ENCODE measurements at regions not wholly inside any gene's neighbourhood (a gene's known extent, or its start where the extent isn't known, plus 50 kb on each side); places are given as distances from the start of the nearest gene placed in this dataset.

DNA sequence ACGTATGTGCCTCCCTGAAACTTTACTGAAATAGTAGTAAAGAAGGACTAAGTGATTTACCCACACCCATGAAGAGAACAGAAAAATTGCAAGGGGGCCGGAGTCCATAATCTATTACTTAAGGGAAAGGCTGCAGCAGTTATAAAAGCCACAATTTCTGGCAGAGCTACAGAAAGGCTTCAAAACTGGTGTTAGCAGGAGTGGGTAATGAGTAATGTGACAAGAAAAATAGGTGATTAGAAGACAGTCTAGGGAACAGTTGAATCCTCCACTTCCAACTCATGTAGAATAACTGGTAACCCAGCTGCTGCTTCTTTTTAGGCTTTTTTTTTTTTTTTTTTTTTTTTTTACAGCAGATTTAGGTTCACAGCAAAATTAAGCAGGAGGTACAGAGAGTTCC is 413.3 kb downstream of the SFMBT2 start:
- no CpG with 5 or more reads among the region's 2 CpGs for WGBS (ENCODE audit: insufficient coverage)
- no peak overlapping the region for H3K27ac ChIP-seq (ENCODE audit: insufficient read depth in 1 of 2, low read depth in 1 of 2, low read length in 2 of 2, poor library complexity in 1 of 2, severe bottlenecking in 2 of 2)
- no peak for DNase-seq
- no peaks in the 10 kb centered on the region for H3K36me3 ChIP-seq (ENCODE audit: control insufficient read depth in 4 of 4, insufficient read depth in 4 of 4, low read length in 3 of 4)
- H3K9me3 ChIP-seq (ENCODE audit: control extremely low read depth in 1 of 5, control insufficient read depth in 4 of 5, insufficient read depth in 2 of 5, low read depth in 1 of 5, low read length in 4 of 5): peaks cover 0 to 2% (median 0%) of the 10 kb centered on the region in 5 experiments
- ChIA-PET POLR2A (no interaction called here), CTCF (no interaction called here)
- H3K4me3 ChIP-seq (ENCODE audit: control insufficient read depth in 1 of 7, extremely low read depth in 1 of 7, insufficient read depth in 4 of 7, low read depth in 2 of 7, low read length in 6 of 7): no peak overlapping the region
- no peaks in the 10 kb centered on the region for H3K27me3 ChIP-seq (replicated peaks in 2 of 5; ENCODE audit: control insufficient read depth in 4 of 5, insufficient read depth in 5 of 5, low read length in 4 of 5)
- H3K4me1 ChIP-seq (ENCODE audit: control extremely low read depth in 1 of 4, control insufficient read depth in 4 of 4, insufficient read depth in 4 of 4, low read length in 3 of 4): peaks cover 0 to 4% (median 1%) of the 10 kb centered on the region in 4 experiments

DNA sequence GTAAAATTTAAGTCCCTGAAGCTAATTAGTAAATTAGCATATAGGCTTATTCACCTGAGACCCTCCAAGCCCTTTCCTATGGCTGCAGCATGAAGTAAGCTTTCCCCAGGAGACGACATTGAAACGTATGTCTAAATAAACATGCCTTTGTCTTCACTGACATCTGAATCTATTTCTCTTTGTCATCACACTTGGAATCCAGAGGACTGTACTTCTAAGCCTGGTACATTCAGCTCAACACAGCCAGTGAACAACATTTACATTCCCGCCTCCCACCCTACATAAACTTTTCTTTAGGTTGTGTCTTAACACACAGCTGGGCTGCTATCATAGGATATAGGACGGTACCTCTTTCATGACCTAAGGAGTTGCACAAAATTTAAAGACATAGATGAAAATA is 414.4 kb downstream of the SFMBT2 start:
- POLR2A ChIA-PET: no interaction called here
- H3K36me3 ChIP-seq (ENCODE audit: control insufficient read depth in 4 of 4, insufficient read depth in 4 of 4, low read length in 3 of 4): no peaks in the 10 kb centered on the region
- no peak overlapping the region for H3K27ac ChIP-seq (ENCODE audit: insufficient read depth in 1 of 2, low read depth in 1 of 2, low read length in 2 of 2, poor library complexity in 1 of 2, severe bottlenecking in 2 of 2)
- no peaks in the 10 kb centered on the region for H3K27me3 ChIP-seq (replicated peaks in 2 of 5; ENCODE audit: control insufficient read depth in 4 of 5, insufficient read depth in 5 of 5, low read length in 4 of 5)
- WGBS (ENCODE audit: insufficient coverage): 77% methylated on average over 3 of the region's 4 CpGs
- no peak for DNase-seq
- no peak overlapping the region for H3K4me3 ChIP-seq (ENCODE audit: control insufficient read depth in 1 of 7, extremely low read depth in 1 of 7, insufficient read depth in 4 of 7, low read depth in 2 of 7, low read length in 6 of 7)
- peaks cover under 1 to 6% (median 2%) of the 10 kb centered on the region in 4 experiments for H3K4me1 ChIP-seq (ENCODE audit: control extremely low read depth in 1 of 4, control insufficient read depth in 4 of 4, insufficient read depth in 4 of 4, low read length in 3 of 4)
- CTCF ChIA-PET: interaction anchor here (1.2 to 1.7 kb wide), 2 partner anchors 14 to 80 kb away, joined by 3 read pairs; no protein-coding TSS in a partner anchor
- peaks cover 0 to 2% (median 0%) of the 10 kb centered on the region in 5 experiments for H3K9me3 ChIP-seq (ENCODE audit: control extremely low read depth in 1 of 5, control insufficient read depth in 4 of 5, insufficient read depth in 2 of 5, low read depth in 1 of 5, low read length in 4 of 5)

DNA sequence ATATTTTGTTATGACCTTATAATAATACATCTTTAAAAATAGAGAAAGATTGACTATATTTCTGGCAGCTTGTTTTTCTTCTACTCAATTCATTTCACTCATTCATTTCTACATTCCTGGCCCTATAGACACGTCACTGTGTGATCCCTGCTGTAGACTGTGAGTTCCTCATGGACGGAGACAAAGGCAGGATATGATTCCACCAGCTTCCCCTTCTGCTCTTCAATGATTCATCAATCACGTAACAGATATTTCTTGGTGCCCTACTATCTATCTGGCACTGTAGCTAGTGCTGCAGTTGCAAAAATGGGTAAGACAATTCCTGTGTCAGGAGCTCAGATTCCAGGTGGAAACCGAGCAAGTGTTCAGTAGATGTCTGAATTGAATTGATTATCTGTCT is 415.0 kb downstream of the SFMBT2 start:
- CTCF ChIA-PET: interaction anchor here (1.0 to 1.7 kb wide), 3 partner anchors 14 to 80 kb away, joined by 3 read pairs; no protein-coding TSS in a partner anchor

DNA sequence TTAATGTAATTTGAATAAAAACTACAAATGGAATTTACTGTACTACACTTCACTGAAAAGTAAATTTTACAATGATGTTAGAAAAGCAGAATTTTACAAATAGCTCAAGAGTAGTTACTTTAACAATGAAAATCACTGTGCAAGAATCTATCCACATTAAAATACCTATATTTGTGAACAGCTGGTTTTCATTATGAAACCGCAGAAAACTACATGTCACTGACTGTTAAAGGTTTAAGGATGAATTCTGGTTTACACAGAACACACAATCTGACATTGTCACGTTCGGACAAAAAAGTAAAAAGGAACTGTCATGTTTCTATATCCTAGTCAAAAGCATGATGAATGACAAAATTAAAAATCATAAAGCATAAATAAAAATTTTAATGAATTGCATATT is 415.3 kb upstream of the PRKCQ start:
- 86% methylated on average over 1 of the region's 3 CpGs for WGBS (ENCODE audit: insufficient coverage)
- Histone ChIP-seq H3K4me3 (ENCODE audit: control insufficient read depth in 1 of 7, extremely low read depth in 1 of 7, insufficient read depth in 4 of 7, low read depth in 2 of 7, low read length in 6 of 7) (no peak overlapping the region), H3K27ac (ENCODE audit: insufficient read depth in 1 of 2, low read depth in 1 of 2, low read length in 2 of 2, poor library complexity in 1 of 2, severe bottlenecking in 2 of 2) (no peak overlapping the region), H3K4me1 (ENCODE audit: control extremely low read depth in 1 of 4, control insufficient read depth in 4 of 4, insufficient read depth in 4 of 4, low read length in 3 of 4) (peaks cover 3 to 17% (median 10%) of the 10 kb centered on the region in 4 experiments), H3K9me3 (ENCODE audit: control extremely low read depth in 1 of 5, control insufficient read depth in 4 of 5, insufficient read depth in 2 of 5, low read depth in 1 of 5, low read length in 4 of 5) (peaks cover 0 to 2% (median 0%) of the 10 kb centered on the region in 5 experiments), H3K36me3 (ENCODE audit: control insufficient read depth in 4 of 4, insufficient read depth in 4 of 4, low read length in 3 of 4) (no peaks in the 10 kb centered on the region), H3K27me3 (replicated peaks in 2 of 5; ENCODE audit: control insufficient read depth in 4 of 5, insufficient read depth in 5 of 5, low read length in 4 of 5) (no peaks in the 10 kb centered on the region)
- DNase-seq: no peak
- CTCF ChIA-PET: interaction anchor here (1.0 to 1.7 kb wide), 3 partner anchors 13 to 79 kb away, joined by 3 read pairs; no protein-coding TSS in a partner anchor
- POLR2A ChIA-PET: no interaction called here

More for the DNA sequence above, 415.0 kb downstream of the SFMBT2 start:
- 78% methylated on average over 1 of the region's 4 CpGs for WGBS (ENCODE audit: insufficient coverage)
- Histone ChIP-seq H3K27me3 (replicated peaks in 2 of 5; ENCODE audit: control insufficient read depth in 4 of 5, insufficient read depth in 5 of 5, low read length in 4 of 5) (no peaks in the 10 kb centered on the region), H3K4me3 (ENCODE audit: control insufficient read depth in 1 of 7, extremely low read depth in 1 of 7, insufficient read depth in 4 of 7, low read depth in 2 of 7, low read length in 6 of 7) (no peak overlapping the region), H3K4me1 (ENCODE audit: control extremely low read depth in 1 of 4, control insufficient read depth in 4 of 4, insufficient read depth in 4 of 4, low read length in 3 of 4) (peaks cover 3 to 12% (median 7%) of the 10 kb centered on the region in 4 experiments), H3K36me3 (ENCODE audit: control insufficient read depth in 4 of 4, insufficient read depth in 4 of 4, low read length in 3 of 4) (no peaks in the 10 kb centered on the region), H3K9me3 (ENCODE audit: control extremely low read depth in 1 of 5, control insufficient read depth in 4 of 5, insufficient read depth in 2 of 5, low read depth in 1 of 5, low read length in 4 of 5) (peaks cover 0 to 2% (median 0%) of the 10 kb centered on the region in 5 experiments), H3K27ac (ENCODE audit: insufficient read depth in 1 of 2, low read depth in 1 of 2, low read length in 2 of 2, poor library complexity in 1 of 2, severe bottlenecking in 2 of 2) (no peak overlapping the region)
- POLR2A ChIA-PET: no interaction called here
- no peak for DNase-seq

DNA sequence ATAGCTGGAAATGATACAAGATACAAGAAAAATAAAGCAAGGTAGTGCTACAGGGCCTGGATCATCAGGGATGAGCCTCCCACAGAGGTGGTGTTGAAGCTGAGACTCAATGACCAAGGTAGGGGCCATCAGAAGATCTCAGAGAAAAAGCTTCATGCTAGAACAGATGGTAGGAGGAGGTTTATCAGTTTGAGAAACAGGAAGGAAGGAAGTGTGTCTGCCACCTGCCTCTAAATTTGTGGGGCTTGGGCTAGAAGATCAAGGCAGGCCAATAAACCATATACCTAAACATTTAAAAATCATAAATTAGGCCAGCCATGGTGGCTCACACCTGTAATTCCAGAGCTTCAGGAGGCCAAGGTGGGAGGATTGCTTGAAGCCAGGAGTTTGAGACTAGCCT is 410.8 kb upstream of the PRKCQ start:
- H3K27me3 ChIP-seq (replicated peaks in 2 of 5; ENCODE audit: control insufficient read depth in 4 of 5, insufficient read depth in 5 of 5, low read length in 4 of 5): no peaks in the 10 kb centered on the region
- DNase-seq: peak in 2 of 3 donors; percentile 64 to 80
- no peaks in the 10 kb centered on the region for H3K36me3 ChIP-seq (ENCODE audit: control insufficient read depth in 4 of 4, insufficient read depth in 4 of 4, low read length in 3 of 4)
- peak overlapping the region in 1 of 7 experiments; percentile 7 for H3K4me3 ChIP-seq (ENCODE audit: control insufficient read depth in 1 of 7, extremely low read depth in 1 of 7, insufficient read depth in 4 of 7, low read depth in 2 of 7, low read length in 6 of 7)
- peaks cover 0 to 2% (median 0%) of the 10 kb centered on the region in 5 experiments for H3K9me3 ChIP-seq (ENCODE audit: control extremely low read depth in 1 of 5, control insufficient read depth in 4 of 5, insufficient read depth in 2 of 5, low read depth in 1 of 5, low read length in 4 of 5)
- peaks cover 3 to 28% (median 9%) of the 10 kb centered on the region in 4 experiments for H3K4me1 ChIP-seq (ENCODE audit: control extremely low read depth in 1 of 4, control insufficient read depth in 4 of 4, insufficient read depth in 4 of 4, low read length in 3 of 4)
- CTCF ChIA-PET: interaction anchor here (1.7 kb wide), 1 partner anchor 10 kb away, joined by 4 read pairs; no protein-coding TSS in a partner anchor
- POLR2A ChIA-PET: interaction anchor here (1.0 kb wide), 1 partner anchor 12 kb away, joined by 3 read pairs; no protein-coding TSS in a partner anchor
- no peak overlapping the region for H3K27ac ChIP-seq (ENCODE audit: insufficient read depth in 1 of 2, low read depth in 1 of 2, low read length in 2 of 2, poor library complexity in 1 of 2, severe bottlenecking in 2 of 2)

DNA sequence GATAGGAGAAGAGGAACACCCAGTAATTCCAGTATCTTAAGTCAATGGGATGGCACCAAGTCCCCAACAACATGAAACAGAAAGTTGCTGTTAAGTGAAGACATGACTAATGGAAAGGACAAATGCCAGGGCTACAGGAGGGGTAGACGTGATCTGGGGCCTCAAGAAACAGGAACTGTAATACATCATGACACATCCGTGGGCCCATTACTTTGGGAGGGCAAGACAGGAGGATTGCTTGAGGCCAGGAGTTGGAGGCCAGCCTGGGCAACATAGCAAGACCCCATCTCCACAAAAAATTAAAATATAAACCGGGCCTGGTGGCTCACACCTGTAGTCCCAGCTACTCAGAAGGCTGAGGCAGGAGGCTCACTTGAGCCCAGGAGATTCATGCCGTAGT is 408.6 kb upstream of the PRKCQ start:
- Histone ChIP-seq H3K27me3 (replicated peaks in 2 of 5; ENCODE audit: control insufficient read depth in 4 of 5, insufficient read depth in 5 of 5, low read length in 4 of 5) (no peaks in the 10 kb centered on the region), H3K9me3 (ENCODE audit: control extremely low read depth in 1 of 5, control insufficient read depth in 4 of 5, insufficient read depth in 2 of 5, low read depth in 1 of 5, low read length in 4 of 5) (peaks cover 0 to 2% (median 0%) of the 10 kb centered on the region in 5 experiments), H3K27ac (ENCODE audit: insufficient read depth in 1 of 2, low read depth in 1 of 2, low read length in 2 of 2, poor library complexity in 1 of 2, severe bottlenecking in 2 of 2) (no peak overlapping the region), H3K4me3 (ENCODE audit: control insufficient read depth in 1 of 7, extremely low read depth in 1 of 7, insufficient read depth in 4 of 7, low read depth in 2 of 7, low read length in 6 of 7) (peak overlapping the region in 1 of 7 experiments; percentile 10), H3K36me3 (ENCODE audit: control insufficient read depth in 4 of 4, insufficient read depth in 4 of 4, low read length in 3 of 4) (no peaks in the 10 kb centered on the region), H3K4me1 (ENCODE audit: control extremely low read depth in 1 of 4, control insufficient read depth in 4 of 4, insufficient read depth in 4 of 4, low read length in 3 of 4) (peaks cover 3 to 35% (median 9%) of the 10 kb centered on the region in 4 experiments)
- peak; percentile 14 to 88 (median 80) for DNase-seq
- ChIA-PET POLR2A (no interaction called here), CTCF (interaction anchor here (1.2 kb wide), 1 partner anchor 69 kb away, joined by 5 read pairs; no protein-coding TSS in a partner anchor)
- 69% methylated on average over 3 of the region's 4 CpGs for WGBS (ENCODE audit: insufficient coverage)

DNA sequence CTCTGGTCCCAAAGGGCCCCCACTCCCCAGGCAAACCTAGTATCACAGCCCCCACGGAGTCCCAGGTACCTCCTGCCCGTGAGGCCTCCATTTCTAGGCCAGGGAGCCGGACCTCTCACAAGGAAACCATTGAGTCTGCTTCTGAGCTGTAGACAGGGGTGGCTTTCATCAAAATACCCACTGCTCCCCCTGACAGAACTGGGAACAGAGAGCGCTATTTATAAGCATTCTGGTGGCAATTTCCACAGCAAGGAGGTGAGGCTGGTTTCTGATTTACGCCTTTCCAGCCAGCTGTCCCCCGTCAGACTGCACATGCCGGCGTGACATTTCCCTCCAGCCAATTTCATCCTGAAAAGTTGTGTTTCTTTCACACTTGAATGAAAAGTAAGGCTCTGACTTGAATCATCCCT is 407.5 kb upstream of the PRKCQ start:
- ChIA-PET CTCF (no interaction called here), POLR2A (no interaction called here)
- no peaks in the 10 kb centered on the region for H3K9me3 ChIP-seq (ENCODE audit: control extremely low read depth in 1 of 5, control insufficient read depth in 4 of 5, insufficient read depth in 2 of 5, low read depth in 1 of 5, low read length in 4 of 5)
- no peaks in the 10 kb centered on the region for H3K27me3 ChIP-seq (replicated peaks in 2 of 5; ENCODE audit: control insufficient read depth in 4 of 5, insufficient read depth in 5 of 5, low read length in 4 of 5)
- peaks cover 3 to 35% (median 9%) of the 10 kb centered on the region in 4 experiments for H3K4me1 ChIP-seq (ENCODE audit: control extremely low read depth in 1 of 4, control insufficient read depth in 4 of 4, insufficient read depth in 4 of 4, low read length in 3 of 4)
- no peak overlapping the region for H3K4me3 ChIP-seq (ENCODE audit: control insufficient read depth in 1 of 7, extremely low read depth in 1 of 7, insufficient read depth in 4 of 7, low read depth in 2 of 7, low read length in 6 of 7)
- H3K27ac ChIP-seq (ENCODE audit: insufficient read depth in 1 of 2, low read depth in 1 of 2, low read length in 2 of 2, poor library complexity in 1 of 2, severe bottlenecking in 2 of 2): no peak overlapping the region
- no peaks in the 10 kb centered on the region for H3K36me3 ChIP-seq (ENCODE audit: control insufficient read depth in 4 of 4, insufficient read depth in 4 of 4, low read length in 3 of 4)
- DNase-seq: no peak
- 98% methylated on average over 5 of the region's 8 CpGs for WGBS (ENCODE audit: insufficient coverage)

All from common myeloid progenitor, CD34-positive (primary cell).